ENCODE measurements at regions not wholly inside any gene's neighbourhood (a gene's known extent, or its start where the extent isn't known, plus 50 kb on each side); places are given as distances from the start of the nearest gene placed in this dataset.

GRCh38 chr6:113475392-113475791, 381.8 kb upstream of the MARCKS start:
- TF ChIP-seq POLR2A (IDR thresholded peaks at IDR 0.05; ENCODE audit: low read length) (no peak), GATA1 (IDR thresholded peaks at IDR 0.05; ENCODE audit: low read depth, low read length) (no peak)
